ENCODE measurements at regions not wholly inside any gene's neighbourhood (a gene's known extent, or its start where the extent isn't known, plus 50 kb on each side); places are given as distances from the start of the nearest gene placed in this dataset.

DNA sequence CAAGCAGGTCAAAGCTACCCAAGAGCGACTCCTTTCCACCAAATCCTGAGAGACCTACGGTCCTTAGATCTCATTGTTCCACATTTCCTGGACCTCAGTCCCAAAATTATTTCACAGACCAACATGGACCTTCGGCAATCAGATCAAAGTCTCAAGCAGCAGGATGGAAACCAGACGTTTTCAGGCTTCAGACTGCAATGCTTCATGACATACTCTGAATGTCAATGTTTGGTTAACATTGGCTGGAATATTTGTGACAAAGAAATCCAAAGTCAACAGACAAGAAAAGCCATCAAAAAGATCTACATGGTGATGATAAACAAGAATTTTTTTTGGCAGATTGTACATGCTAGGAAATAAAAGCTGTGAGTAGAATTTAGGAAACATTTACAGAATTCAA lies 1057.3 kb downstream of the ADGRL2 start:
- H3K9me3 ChIP-seq (ENCODE audit: insufficient read depth, low read depth, low read length): no peaks in the 10 kb centered on the region
- no CpG with 5 or more reads among the region's 4 CpGs for WGBS (ENCODE audit: extremely low coverage, insufficient coverage, insufficient read length)
- H2BK120ac ChIP-seq (ENCODE audit: insufficient read depth, low read length, poor library complexity): no peak overlapping the region
- H4K91ac ChIP-seq (ENCODE audit: low read depth, low read length): no peak overlapping the region
- no peaks in the 10 kb centered on the region for H3K27me3 ChIP-seq (ENCODE audit: insufficient read depth, low read length)
- H4K8ac ChIP-seq (ENCODE audit: low read depth, low read length): no peak overlapping the region
- no peak overlapping the region for H3K4ac ChIP-seq (ENCODE audit: low read depth, low read length)
- no peak overlapping the region for H2BK5ac ChIP-seq (ENCODE audit: low read depth, low read length, poor library complexity)
- no peak overlapping the region for H4K12ac ChIP-seq (ENCODE audit: low read depth, low read length)
- H2BK12ac ChIP-seq (ENCODE audit: low read length): no peak overlapping the region
- H3K36me3 ChIP-seq (ENCODE audit: control insufficient read depth in 1 of 2, insufficient read depth in 2 of 2, low read length in 2 of 2): no peaks in the 10 kb centered on the region
- DNase-seq: no peak
- peaks cover 3% of the 10 kb centered on the region for H3K79me1 ChIP-seq (ENCODE audit: low read length)
- no peak overlapping the region for H3K14ac ChIP-seq (ENCODE audit: low read length)
- H2AFZ ChIP-seq (ENCODE audit: insufficient read depth, low read length, poor library complexity): no peak overlapping the region
- no peak overlapping the region for H3K18ac ChIP-seq (ENCODE audit: low read length)
- H3K23ac ChIP-seq (ENCODE audit: low read length): no peak overlapping the region
- H3K4me1 ChIP-seq (ENCODE audit: control insufficient read depth in 1 of 2, insufficient read depth in 2 of 2, low read length in 2 of 2): peaks cover 0 to 2% of the 10 kb centered on the region in 2 experiments
- no peak overlapping the region for H2AK5ac ChIP-seq (ENCODE audit: low read length)
- H3K79me2 ChIP-seq (ENCODE audit: control insufficient read depth, insufficient read depth, low read length, poor library complexity): no peaks in the 10 kb centered on the region
- no peak overlapping the region for H3K4me3 ChIP-seq (ENCODE audit: low read depth, low read length)
- H3K27ac ChIP-seq (ENCODE audit: low read depth, low read length): no peak overlapping the region
- H3K4me2 ChIP-seq (ENCODE audit: low read length): no peak overlapping the region
- H3K9ac ChIP-seq (ENCODE audit: low read length): no peak overlapping the region

DNA sequence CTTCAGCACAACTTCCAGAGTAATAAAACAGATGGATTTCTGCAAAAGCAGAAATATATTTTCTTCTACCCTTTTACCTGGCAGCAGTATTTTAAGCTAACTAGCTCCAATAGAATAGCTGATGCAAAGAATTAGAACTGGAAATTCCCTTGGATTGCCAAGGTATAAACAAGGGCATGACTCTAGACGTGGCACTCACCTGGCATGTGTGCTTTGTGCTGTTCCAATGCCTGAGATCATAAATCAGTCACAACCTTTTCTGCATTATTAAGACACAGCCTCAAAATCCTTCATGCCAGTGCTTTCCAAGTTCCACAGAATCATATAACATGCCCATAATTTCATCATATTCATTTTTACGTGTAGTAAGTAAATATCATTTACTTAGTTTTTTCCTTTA lies 1048.7 kb downstream of the ADGRL2 start:
- H4K91ac ChIP-seq (ENCODE audit: low read depth, low read length): no peak overlapping the region
- H2BK12ac ChIP-seq (ENCODE audit: low read length): no peak overlapping the region
- no peak overlapping the region for H2AK5ac ChIP-seq (ENCODE audit: low read length)
- no peak overlapping the region for H4K12ac ChIP-seq (ENCODE audit: low read depth, low read length)
- no peak overlapping the region for H2BK120ac ChIP-seq (ENCODE audit: insufficient read depth, low read length, poor library complexity)
- H3K4me1 ChIP-seq (ENCODE audit: control insufficient read depth in 1 of 2, insufficient read depth in 2 of 2, low read length in 2 of 2): no peaks in the 10 kb centered on the region
- H3K36me3 ChIP-seq (ENCODE audit: control insufficient read depth in 1 of 2, insufficient read depth in 2 of 2, low read length in 2 of 2): no peaks in the 10 kb centered on the region
- no peak overlapping the region for H3K23ac ChIP-seq (ENCODE audit: low read length)
- no peak overlapping the region for H3K4me2 ChIP-seq (ENCODE audit: low read length)
- no peak for DNase-seq
- H3K79me1 ChIP-seq (ENCODE audit: low read length): no peaks in the 10 kb centered on the region
- WGBS (ENCODE audit: extremely low coverage, insufficient coverage, insufficient read length): no CpG with 5 or more reads among the region's 2 CpGs
- H3K18ac ChIP-seq (ENCODE audit: low read length): no peak overlapping the region
- no peaks in the 10 kb centered on the region for H3K27me3 ChIP-seq (ENCODE audit: insufficient read depth, low read length)
- no peak overlapping the region for H3K9ac ChIP-seq (ENCODE audit: low read length)
- H4K8ac ChIP-seq (ENCODE audit: low read depth, low read length): no peak overlapping the region
- no peaks in the 10 kb centered on the region for H3K9me3 ChIP-seq (ENCODE audit: insufficient read depth, low read depth, low read length)
- no peak overlapping the region for H3K14ac ChIP-seq (ENCODE audit: low read length)
- no peak overlapping the region for H2AFZ ChIP-seq (ENCODE audit: insufficient read depth, low read length, poor library complexity)
- no peak overlapping the region for H3K27ac ChIP-seq (ENCODE audit: low read depth, low read length)
- no peak overlapping the region for H2BK5ac ChIP-seq (ENCODE audit: low read depth, low read length, poor library complexity)
- no peak overlapping the region for H3K4me3 ChIP-seq (ENCODE audit: low read depth, low read length)
- H3K79me2 ChIP-seq (ENCODE audit: control insufficient read depth, insufficient read depth, low read length, poor library complexity): no peaks in the 10 kb centered on the region
- no peak overlapping the region for H3K4ac ChIP-seq (ENCODE audit: low read depth, low read length)

DNA sequence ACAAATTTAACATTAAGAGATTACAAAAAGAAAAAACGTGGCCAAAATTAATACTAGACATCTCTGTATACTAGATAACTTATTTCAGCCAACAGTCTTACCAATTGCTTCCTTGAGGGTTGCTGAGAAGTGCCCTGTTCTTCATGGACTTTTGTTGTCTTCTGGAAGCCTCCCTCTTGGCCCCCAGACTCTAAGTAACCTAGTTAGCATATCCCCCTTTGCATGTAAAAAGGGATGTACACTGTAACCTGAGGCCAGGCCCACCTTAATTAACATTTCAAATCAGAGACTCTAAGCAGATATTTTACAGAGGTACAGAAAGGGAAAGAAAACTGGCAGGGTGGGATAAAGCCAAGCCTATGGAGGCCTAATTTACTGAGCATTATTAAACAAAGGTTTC lies 1047.3 kb downstream of the ADGRL2 start:
- Histone ChIP-seq H3K27me3 (ENCODE audit: insufficient read depth, low read length) (no peaks in the 10 kb centered on the region), H3K36me3 (ENCODE audit: control insufficient read depth in 1 of 2, insufficient read depth in 2 of 2, low read length in 2 of 2) (no peaks in the 10 kb centered on the region), H3K9ac (ENCODE audit: low read length) (no peak overlapping the region), H3K4me2 (ENCODE audit: low read length) (no peak overlapping the region), H2BK120ac (ENCODE audit: insufficient read depth, low read length, poor library complexity) (no peak overlapping the region), H3K79me2 (ENCODE audit: control insufficient read depth, insufficient read depth, low read length, poor library complexity) (no peaks in the 10 kb centered on the region), H2AK5ac (ENCODE audit: low read length) (no peak overlapping the region), H2BK12ac (ENCODE audit: low read length) (no peak overlapping the region), H4K12ac (ENCODE audit: low read depth, low read length) (no peak overlapping the region), H3K9me3 (ENCODE audit: insufficient read depth, low read depth, low read length) (no peaks in the 10 kb centered on the region), H3K4ac (ENCODE audit: low read depth, low read length) (no peak overlapping the region), H3K18ac (ENCODE audit: low read length) (no peak overlapping the region), H4K8ac (ENCODE audit: low read depth, low read length) (no peak overlapping the region), H4K91ac (ENCODE audit: low read depth, low read length) (no peak overlapping the region), H3K27ac (ENCODE audit: low read depth, low read length) (no peak overlapping the region), H3K4me1 (ENCODE audit: control insufficient read depth in 1 of 2, insufficient read depth in 2 of 2, low read length in 2 of 2) (no peaks in the 10 kb centered on the region), H3K4me3 (ENCODE audit: low read depth, low read length) (no peak overlapping the region), H3K79me1 (ENCODE audit: low read length) (no peaks in the 10 kb centered on the region), H2BK5ac (ENCODE audit: low read depth, low read length, poor library complexity) (no peak overlapping the region), H2AFZ (ENCODE audit: insufficient read depth, low read length, poor library complexity) (no peak overlapping the region), H3K23ac (ENCODE audit: low read length) (no peak overlapping the region), H3K14ac (ENCODE audit: low read length) (no peak overlapping the region)
- no peak for DNase-seq
- WGBS (ENCODE audit: extremely low coverage, insufficient coverage, insufficient read length): no CpG with 5 or more reads among the region's 1 CpG

DNA sequence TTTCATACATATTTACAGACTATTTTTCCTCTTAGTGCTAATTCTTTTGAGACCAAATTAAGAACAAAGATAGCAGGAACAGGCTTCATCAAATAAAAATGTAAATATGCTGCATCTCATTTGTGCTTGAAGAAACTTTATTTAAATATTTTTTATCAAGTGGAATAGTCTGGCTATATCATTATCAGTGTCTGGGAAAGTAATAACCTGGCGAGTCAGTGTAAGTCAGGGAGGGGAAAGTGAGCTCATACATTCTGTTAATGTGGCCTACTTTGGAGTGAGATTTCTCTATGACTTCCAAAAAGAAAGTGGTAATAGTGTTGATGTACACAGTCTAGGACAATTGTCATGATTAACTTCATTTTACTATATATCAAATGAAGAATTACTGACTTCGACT lies 1045.1 kb downstream of the ADGRL2 start:
- no peak overlapping the region for H3K4me2 ChIP-seq (ENCODE audit: low read length)
- H3K79me1 ChIP-seq (ENCODE audit: low read length): no peaks in the 10 kb centered on the region

More for the DNA sequence above, 1045.1 kb downstream of the ADGRL2 start:
- no peaks in the 10 kb centered on the region for H3K79me2 ChIP-seq (ENCODE audit: control insufficient read depth, insufficient read depth, low read length, poor library complexity)
- no peak overlapping the region for H4K8ac ChIP-seq (ENCODE audit: low read depth, low read length)
- DNase-seq: peak in 1 of 2 donors; percentile 8
- no peak overlapping the region for H3K27ac ChIP-seq (ENCODE audit: low read depth, low read length)
- no peak overlapping the region for H3K9ac ChIP-seq (ENCODE audit: low read length)
- no peak overlapping the region for H2BK5ac ChIP-seq (ENCODE audit: low read depth, low read length, poor library complexity)
- H4K12ac ChIP-seq (ENCODE audit: low read depth, low read length): no peak overlapping the region
- H2AK5ac ChIP-seq (ENCODE audit: low read length): no peak overlapping the region
- no peaks in the 10 kb centered on the region for H3K4me1 ChIP-seq (ENCODE audit: control insufficient read depth in 1 of 2, insufficient read depth in 2 of 2, low read length in 2 of 2)
- H3K4me3 ChIP-seq (ENCODE audit: low read depth, low read length): no peak overlapping the region
- no peak overlapping the region for H3K4ac ChIP-seq (ENCODE audit: low read depth, low read length)
- no peak overlapping the region for H2AFZ ChIP-seq (ENCODE audit: insufficient read depth, low read length, poor library complexity)
- no peak overlapping the region for H2BK12ac ChIP-seq (ENCODE audit: low read length)
- H2BK120ac ChIP-seq (ENCODE audit: insufficient read depth, low read length, poor library complexity): no peak overlapping the region
- WGBS (ENCODE audit: extremely low coverage, insufficient coverage, insufficient read length): 100% methylated on average over 1 of the region's 2 CpGs
- no peaks in the 10 kb centered on the region for H3K36me3 ChIP-seq (ENCODE audit: control insufficient read depth in 1 of 2, insufficient read depth in 2 of 2, low read length in 2 of 2)
- no peak overlapping the region for H3K18ac ChIP-seq (ENCODE audit: low read length)
- H4K91ac ChIP-seq (ENCODE audit: low read depth, low read length): no peak overlapping the region
- H3K27me3 ChIP-seq (ENCODE audit: insufficient read depth, low read length): no peaks in the 10 kb centered on the region
- no peak overlapping the region for H3K23ac ChIP-seq (ENCODE audit: low read length)
- no peaks in the 10 kb centered on the region for H3K9me3 ChIP-seq (ENCODE audit: insufficient read depth, low read depth, low read length)
- H3K14ac ChIP-seq (ENCODE audit: low read length): no peak overlapping the region
